HFFc6 (cell line): ENCODE measurements at regions not wholly inside any gene's neighbourhood (a gene's known extent, or its start where the extent isn't known, plus 50 kb on each side); places are given as distances from the start of the nearest gene placed in this dataset.

Source experiments
- DNase-seq: peaks from one replicate; pipeline ENCODE4 v3.0.0-alpha.2; 2018
- H3K27ac Mint-ChIP-seq: 2 replicates; pipeline ENCODE4 v1.8.0; 2020; ENCODE audit warnings: mild to moderate bottlenecking, mixed read lengths
- H3K27me3 Mint-ChIP-seq: 2 replicates; pipeline ENCODE4 v1.8.0; 2021; ENCODE audit warnings: mild to moderate bottlenecking, moderate library complexity, mixed read lengths; ENCODE audit not compliant: insufficient read depth
- H3K36me3 Mint-ChIP-seq: 2 replicates; pipeline ENCODE4 v1.8.0; 2021; ENCODE audit warnings: low read depth, mixed read lengths
- H3K4me1 Mint-ChIP-seq: 2 replicates; pipeline ENCODE4 v1.8.0; 2020; ENCODE audit warnings: low read depth, mixed read lengths
- H3K4me3 Mint-ChIP-seq: 2 replicates; pipeline ENCODE4 v1.8.0; 2020; ENCODE audit warnings: mild to moderate bottlenecking, moderate library complexity, mixed read lengths
- H3K9me3 Mint-ChIP-seq: 2 replicates; pipeline ENCODE4 v1.8.0; 2020; ENCODE audit warnings: mild to moderate bottlenecking, mixed read lengths
- TF ChIP-seq, protein P1 (sequence below): fragments of 200-600 bp; sonication (generic); IDR thresholded peaks from 2 replicates; pipeline ENCODE4 v1.5.0; 2021; ENCODE audit warnings: antibody characterized with exemption, mild to moderate bottlenecking

DNA sequence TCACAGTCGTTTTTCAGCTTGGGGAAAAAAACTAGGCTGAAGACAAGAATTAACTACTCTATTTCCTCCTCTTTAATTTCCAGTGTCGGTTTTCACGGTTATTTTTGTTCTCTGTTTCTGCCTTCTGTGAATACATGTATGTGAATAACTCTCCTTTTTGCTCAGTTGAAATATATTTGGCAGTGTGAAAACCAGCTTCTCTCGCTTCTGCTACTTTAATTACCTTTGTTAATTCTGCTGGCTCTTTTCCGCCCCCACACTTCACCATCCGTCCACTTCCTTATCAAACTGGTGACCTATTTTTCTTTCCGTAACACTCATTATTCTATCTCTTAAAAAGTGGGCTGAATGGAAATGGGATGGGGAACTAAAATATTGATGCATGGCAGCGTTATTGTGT lies 126.4 kb downstream of the POU4F1 start:
- Mint-ChIP-seq H3K4me3 (no peak overlapping the region), H3K36me3 (no peaks in the 10 kb centered on the region), H3K27me3 (no peaks in the 10 kb centered on the region; the same call in 1 of the 2 replicates), H3K27ac (no peak overlapping the region), H3K4me1 (no peaks in the 10 kb centered on the region), H3K9me3 (peaks cover 6% of the 10 kb centered on the region)
- no peak for DNase-seq
- TF ChIP-seq, protein P1, sequence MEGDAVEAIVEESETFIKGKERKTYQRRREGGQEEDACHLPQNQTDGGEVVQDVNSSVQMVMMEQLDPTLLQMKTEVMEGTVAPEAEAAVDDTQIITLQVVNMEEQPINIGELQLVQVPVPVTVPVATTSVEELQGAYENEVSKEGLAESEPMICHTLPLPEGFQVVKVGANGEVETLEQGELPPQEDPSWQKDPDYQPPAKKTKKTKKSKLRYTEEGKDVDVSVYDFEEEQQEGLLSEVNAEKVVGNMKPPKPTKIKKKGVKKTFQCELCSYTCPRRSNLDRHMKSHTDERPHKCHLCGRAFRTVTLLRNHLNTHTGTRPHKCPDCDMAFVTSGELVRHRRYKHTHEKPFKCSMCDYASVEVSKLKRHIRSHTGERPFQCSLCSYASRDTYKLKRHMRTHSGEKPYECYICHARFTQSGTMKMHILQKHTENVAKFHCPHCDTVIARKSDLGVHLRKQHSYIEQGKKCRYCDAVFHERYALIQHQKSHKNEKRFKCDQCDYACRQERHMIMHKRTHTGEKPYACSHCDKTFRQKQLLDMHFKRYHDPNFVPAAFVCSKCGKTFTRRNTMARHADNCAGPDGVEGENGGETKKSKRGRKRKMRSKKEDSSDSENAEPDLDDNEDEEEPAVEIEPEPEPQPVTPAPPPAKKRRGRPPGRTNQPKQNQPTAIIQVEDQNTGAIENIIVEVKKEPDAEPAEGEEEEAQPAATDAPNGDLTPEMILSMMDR, result no peak

- no peak overlapping the region for H3K27ac Mint-ChIP-seq
- no peaks in the 10 kb centered on the region for H3K9me3 Mint-ChIP-seq
- H3K27me3 Mint-ChIP-seq, result peaks cover 2% of the 10 kb centered on the region; the same call in 1 of the 2 replicates
- no peak for DNase-seq
- TF ChIP-seq, protein P1, result no peak
- no peak overlapping the region for H3K4me3 Mint-ChIP-seq
- H3K4me1 Mint-ChIP-seq, result no peaks in the 10 kb centered on the region
- H3K36me3 Mint-ChIP-seq, result no peaks in the 10 kb centered on the region
Measured at GRCh38 chr13:78468621-78469020, 134.7 kb downstream of the POU4F1 start.

DNA sequence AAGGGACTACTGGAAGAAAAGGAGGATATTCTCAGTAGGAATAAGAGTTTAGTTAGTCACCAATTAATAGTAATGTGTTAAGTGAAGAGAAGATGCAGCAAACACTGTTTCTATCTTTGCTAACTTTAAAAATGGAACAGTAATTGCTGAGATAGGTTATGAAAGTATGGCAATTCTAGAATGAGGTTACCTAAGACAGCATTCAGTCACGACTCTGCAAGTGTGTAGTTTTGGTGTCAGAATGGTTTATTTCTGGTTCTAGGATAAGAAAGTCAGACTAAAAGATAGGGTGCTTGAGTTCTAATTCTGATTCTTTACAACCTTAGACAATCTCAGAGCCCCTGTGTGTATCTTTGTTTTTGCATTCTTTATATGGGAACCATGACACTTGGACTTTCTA lies 138.1 kb downstream of the POU4F1 start:
- no peak for DNase-seq
- Mint-ChIP-seq H3K27me3 (no peaks in the 10 kb centered on the region; the same call in none of the 2 replicates), H3K4me3 (no peak overlapping the region), H3K4me1 (no peaks in the 10 kb centered on the region), H3K27ac (no peak overlapping the region), H3K9me3 (no peaks in the 10 kb centered on the region; the same call in 1 of the 2 replicates), H3K36me3 (no peaks in the 10 kb centered on the region)
- TF ChIP-seq, protein P1, result no peak

DNA sequence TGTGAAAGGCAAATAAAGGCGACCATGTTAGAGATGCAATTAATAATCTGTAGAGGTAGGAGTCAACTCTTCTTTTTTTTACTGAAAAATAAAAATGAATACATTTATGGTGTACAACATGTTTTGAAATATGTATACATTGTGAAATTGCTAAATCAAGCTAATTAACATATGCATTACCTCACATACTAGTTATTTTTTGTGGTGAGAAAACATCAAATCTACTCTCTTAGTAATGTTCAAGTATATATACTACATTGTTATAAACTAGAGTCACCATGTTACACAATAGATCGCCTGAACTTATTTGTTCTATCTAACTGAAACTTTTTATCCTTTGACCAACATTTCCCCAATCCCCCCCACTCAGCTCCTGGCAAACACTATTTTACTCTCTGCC lies 143.2 kb downstream of the POU4F1 start:
- Mint-ChIP-seq H3K36me3 (no peaks in the 10 kb centered on the region), H3K27ac (no peak overlapping the region), H3K9me3 (peaks cover 8% of the 10 kb centered on the region), H3K4me3 (no peak overlapping the region), H3K4me1 (no peaks in the 10 kb centered on the region), H3K27me3 (no peaks in the 10 kb centered on the region; the same call in none of the 2 replicates)
- no peak for DNase-seq
- TF ChIP-seq, protein P1, result no peak

DNA sequence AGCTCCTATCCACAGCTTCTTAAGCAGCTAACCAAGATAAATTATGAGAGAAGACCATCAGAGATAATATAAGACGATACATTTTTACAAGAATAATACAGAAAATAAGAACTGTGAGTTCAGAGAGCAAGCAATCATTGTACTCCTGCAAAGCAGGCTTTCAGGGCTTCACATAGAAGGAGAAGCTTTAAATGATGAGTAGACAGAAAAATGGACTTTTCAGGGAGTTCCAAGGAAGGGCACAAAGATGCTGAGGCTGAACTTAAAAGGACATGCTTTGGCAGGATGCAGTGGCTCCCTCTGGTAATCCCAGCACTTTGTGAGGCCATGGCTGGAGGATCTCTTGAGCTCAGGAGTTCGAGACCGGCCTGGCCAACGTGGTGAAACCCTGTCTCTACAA lies 159.5 kb downstream of the POU4F1 start:
- TF ChIP-seq, protein P1, result no peak
- Mint-ChIP-seq H3K9me3 (peaks cover 5% of the 10 kb centered on the region), H3K4me3 (no peak overlapping the region), H3K27ac (no peak overlapping the region), H3K4me1 (no peaks in the 10 kb centered on the region), H3K27me3 (peaks cover 2% of the 10 kb centered on the region; the same call in 1 of the 2 replicates), H3K36me3 (no peaks in the 10 kb centered on the region)
- no peak for DNase-seq

- TF ChIP-seq, protein P1, result no peak
- Mint-ChIP-seq H3K27me3 (no peaks in the 10 kb centered on the region), H3K4me3 (no peak overlapping the region), H3K36me3 (no peaks in the 10 kb centered on the region), H3K4me1 (no peaks in the 10 kb centered on the region), H3K27ac (no peak overlapping the region), H3K9me3 (peaks cover 5% of the 10 kb centered on the region; the same call in 1 of the 2 replicates)
- no peak for DNase-seq
Measured at GRCh38 chr13:78437781-78438180, 165.6 kb downstream of the POU4F1 start.
